ENCODE measurements at regions not wholly inside any gene's neighbourhood (a gene's known extent, or its start where the extent isn't known, plus 50 kb on each side); places are given as distances from the start of the nearest gene placed in this dataset.

DNA sequence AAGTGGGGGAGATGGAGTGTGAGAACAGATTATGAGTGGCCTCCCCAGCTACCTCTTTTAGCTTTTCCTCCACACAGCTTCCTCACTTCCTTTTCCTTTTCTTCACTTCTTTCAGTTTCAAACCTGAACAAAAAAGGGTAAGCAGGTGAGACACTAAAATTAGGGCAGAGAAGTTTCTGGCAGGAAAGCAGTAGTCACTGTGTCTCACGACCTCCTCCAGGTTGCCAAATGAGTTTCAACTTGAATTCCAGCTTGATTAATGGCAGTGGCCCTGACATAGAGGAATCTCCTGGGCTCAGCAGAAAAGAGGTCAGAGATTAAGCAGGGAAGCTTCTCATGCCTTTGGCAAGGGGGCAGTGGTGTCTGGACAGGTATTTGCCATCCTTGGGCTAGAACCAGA lies 63.7 kb upstream of the SPINK5 start (continued):
- TF ChIP-seq, protein P1, sequence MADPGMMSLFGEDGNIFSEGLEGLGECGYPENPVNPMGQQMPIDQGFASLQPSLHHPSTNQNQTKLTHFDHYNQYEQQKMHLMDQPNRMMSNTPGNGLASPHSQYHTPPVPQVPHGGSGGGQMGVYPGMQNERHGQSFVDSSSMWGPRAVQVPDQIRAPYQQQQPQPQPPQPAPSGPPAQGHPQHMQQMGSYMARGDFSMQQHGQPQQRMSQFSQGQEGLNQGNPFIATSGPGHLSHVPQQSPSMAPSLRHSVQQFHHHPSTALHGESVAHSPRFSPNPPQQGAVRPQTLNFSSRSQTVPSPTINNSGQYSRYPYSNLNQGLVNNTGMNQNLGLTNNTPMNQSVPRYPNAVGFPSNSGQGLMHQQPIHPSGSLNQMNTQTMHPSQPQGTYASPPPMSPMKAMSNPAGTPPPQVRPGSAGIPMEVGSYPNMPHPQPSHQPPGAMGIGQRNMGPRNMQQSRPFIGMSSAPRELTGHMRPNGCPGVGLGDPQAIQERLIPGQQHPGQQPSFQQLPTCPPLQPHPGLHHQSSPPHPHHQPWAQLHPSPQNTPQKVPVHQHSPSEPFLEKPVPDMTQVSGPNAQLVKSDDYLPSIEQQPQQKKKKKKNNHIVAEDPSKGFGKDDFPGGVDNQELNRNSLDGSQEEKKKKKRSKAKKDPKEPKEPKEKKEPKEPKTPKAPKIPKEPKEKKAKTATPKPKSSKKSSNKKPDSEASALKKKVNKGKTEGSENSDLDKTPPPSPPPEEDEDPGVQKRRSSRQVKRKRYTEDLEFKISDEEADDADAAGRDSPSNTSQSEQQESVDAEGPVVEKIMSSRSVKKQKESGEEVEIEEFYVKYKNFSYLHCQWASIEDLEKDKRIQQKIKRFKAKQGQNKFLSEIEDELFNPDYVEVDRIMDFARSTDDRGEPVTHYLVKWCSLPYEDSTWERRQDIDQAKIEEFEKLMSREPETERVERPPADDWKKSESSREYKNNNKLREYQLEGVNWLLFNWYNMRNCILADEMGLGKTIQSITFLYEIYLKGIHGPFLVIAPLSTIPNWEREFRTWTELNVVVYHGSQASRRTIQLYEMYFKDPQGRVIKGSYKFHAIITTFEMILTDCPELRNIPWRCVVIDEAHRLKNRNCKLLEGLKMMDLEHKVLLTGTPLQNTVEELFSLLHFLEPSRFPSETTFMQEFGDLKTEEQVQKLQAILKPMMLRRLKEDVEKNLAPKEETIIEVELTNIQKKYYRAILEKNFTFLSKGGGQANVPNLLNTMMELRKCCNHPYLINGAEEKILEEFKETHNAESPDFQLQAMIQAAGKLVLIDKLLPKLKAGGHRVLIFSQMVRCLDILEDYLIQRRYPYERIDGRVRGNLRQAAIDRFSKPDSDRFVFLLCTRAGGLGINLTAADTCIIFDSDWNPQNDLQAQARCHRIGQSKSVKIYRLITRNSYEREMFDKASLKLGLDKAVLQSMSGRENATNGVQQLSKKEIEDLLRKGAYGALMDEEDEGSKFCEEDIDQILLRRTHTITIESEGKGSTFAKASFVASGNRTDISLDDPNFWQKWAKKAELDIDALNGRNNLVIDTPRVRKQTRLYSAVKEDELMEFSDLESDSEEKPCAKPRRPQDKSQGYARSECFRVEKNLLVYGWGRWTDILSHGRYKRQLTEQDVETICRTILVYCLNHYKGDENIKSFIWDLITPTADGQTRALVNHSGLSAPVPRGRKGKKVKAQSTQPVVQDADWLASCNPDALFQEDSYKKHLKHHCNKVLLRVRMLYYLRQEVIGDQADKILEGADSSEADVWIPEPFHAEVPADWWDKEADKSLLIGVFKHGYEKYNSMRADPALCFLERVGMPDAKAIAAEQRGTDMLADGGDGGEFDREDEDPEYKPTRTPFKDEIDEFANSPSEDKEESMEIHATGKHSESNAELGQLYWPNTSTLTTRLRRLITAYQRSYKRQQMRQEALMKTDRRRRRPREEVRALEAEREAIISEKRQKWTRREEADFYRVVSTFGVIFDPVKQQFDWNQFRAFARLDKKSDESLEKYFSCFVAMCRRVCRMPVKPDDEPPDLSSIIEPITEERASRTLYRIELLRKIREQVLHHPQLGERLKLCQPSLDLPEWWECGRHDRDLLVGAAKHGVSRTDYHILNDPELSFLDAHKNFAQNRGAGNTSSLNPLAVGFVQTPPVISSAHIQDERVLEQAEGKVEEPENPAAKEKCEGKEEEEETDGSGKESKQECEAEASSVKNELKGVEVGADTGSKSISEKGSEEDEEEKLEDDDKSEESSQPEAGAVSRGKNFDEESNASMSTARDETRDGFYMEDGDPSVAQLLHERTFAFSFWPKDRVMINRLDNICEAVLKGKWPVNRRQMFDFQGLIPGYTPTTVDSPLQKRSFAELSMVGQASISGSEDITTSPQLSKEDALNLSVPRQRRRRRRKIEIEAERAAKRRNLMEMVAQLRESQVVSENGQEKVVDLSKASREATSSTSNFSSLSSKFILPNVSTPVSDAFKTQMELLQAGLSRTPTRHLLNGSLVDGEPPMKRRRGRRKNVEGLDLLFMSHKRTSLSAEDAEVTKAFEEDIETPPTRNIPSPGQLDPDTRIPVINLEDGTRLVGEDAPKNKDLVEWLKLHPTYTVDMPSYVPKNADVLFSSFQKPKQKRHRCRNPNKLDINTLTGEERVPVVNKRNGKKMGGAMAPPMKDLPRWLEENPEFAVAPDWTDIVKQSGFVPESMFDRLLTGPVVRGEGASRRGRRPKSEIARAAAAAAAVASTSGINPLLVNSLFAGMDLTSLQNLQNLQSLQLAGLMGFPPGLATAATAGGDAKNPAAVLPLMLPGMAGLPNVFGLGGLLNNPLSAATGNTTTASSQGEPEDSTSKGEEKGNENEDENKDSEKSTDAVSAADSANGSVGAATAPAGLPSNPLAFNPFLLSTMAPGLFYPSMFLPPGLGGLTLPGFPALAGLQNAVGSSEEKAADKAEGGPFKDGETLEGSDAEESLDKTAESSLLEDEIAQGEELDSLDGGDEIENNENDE (IDR thresholded peaks at IDR 0.05; ENCODE audit: insufficient replicate concordance, low read length), result no peak
- TF ChIP-seq EGR1 (IDR thresholded peaks at IDR 0.05; ENCODE audit: borderline replicate concordance, low read depth, low read length) (no peak), SP1 (IDR thresholded peaks at IDR 0.05; ENCODE audit: low read depth, low read length) (no peak), BACH1 (IDR thresholded peaks at IDR 0.05; ENCODE audit: low read length) (no peak), CREB1 (IDR thresholded peaks at IDR 0.05) (no peak), CTBP2 (IDR thresholded peaks at IDR 0.05; ENCODE audit: borderline replicate concordance, insufficient read depth, insufficient read length, low read length) (no peak), KDM4A (IDR thresholded peaks at IDR 0.05; ENCODE audit: low read depth, low read length, severe bottlenecking) (no peak), BRCA1 (IDR thresholded peaks at IDR 0.05; ENCODE audit: low read depth, low read length) (no peak), EP300 (IDR thresholded peaks at IDR 0.05; ENCODE audit: borderline replicate concordance in 1 of 2, low read depth in 2 of 2, low read length in 2 of 2) (no peak), RXRA (IDR thresholded peaks at IDR 0.05; ENCODE audit: insufficient read depth, low read depth, low read length) (no peak), SAP30 (IDR thresholded peaks at IDR 0.05; ENCODE audit: insufficient read depth, insufficient replicate concordance, low read length) (no peak), TBP (IDR thresholded peaks at IDR 0.05; ENCODE audit: low read depth, low read length) (no peak), BCL11A (IDR thresholded peaks at IDR 0.05; ENCODE audit: low read depth in 2 of 2, low read length in 2 of 2) (no peak)

All from H1 (cell line).